ENCODE measurements at regions not wholly inside any gene's neighbourhood (a gene's known extent, or its start where the extent isn't known, plus 50 kb on each side); places are given as distances from the start of the nearest gene placed in this dataset.
"Not testable (repeated sequence)": the region's sequence is repeated elsewhere in the genome, so short reads cannot be mapped to it uniquely, and the experiment has no call there.

DNA sequence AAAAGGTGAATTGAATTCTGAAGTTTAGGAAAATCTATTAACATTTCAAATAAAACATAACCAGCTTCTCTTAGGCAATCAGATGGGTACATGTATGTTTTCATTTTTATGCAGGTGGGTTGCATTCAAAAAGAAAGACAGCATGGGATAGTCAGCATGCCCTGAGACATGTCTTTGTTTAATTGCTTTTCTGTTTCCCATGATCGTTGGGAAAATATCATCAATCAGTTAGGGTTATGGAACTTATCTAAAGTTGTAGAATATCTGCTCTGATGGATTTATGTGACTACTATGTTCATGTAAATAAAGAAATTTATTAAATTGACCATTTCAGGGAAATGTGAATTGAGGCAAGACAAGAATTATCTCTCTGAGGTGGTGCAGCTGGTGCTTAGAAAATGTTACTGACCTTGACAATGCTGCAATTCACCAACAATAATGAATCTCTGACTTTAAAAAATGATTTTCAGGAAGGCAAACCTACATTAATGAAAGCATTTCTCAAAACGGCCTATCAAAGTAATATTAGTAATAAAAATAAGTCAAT, 112.7 kb downstream of the RFPL4B start:
- no peak for DNase-seq (ENCODE audit: low read depth)

GRCh38 chr6:112464901-112465665, 118.0 kb downstream of the RFPL4B start:
- DNase-seq (ENCODE audit: low read depth): no peak

DNA sequence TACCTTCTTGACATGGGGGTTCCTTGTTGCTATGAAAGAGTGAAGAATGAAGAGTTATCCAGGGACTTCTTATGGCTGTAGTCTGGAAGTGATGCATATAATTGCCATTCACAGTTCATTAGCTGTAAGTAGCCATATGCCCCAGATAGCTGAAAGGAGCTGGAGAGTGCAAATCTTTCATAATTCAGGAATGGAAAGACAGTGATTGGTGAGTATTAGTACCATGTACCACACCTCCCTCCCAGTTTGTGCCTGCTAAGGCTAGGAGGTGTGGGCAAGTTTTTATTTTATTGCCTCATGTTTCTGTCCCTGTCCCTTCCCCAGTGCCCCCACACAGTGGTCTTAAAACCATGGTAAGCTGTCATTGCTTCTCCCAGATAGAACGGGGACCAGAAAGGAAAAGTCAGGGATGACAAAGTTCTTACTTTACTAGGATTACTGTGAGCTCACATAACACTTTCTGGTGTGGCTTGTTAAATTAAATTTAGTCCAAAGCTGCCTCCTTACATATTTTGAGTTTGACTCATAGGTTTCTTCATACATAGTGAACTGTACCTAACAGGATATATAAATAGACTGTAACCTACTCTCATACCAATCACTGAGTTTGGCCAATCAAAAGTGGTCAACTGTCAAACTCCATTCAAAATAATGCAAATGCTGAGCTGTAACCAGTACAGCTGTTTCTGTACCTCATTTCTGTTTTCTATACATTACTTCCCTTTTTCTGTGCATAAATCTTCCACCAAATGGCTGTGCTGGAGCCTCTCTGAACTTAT, 119.4 kb downstream of the RFPL4B start:
- no peak for DNase-seq (ENCODE audit: low read depth)

DNA sequence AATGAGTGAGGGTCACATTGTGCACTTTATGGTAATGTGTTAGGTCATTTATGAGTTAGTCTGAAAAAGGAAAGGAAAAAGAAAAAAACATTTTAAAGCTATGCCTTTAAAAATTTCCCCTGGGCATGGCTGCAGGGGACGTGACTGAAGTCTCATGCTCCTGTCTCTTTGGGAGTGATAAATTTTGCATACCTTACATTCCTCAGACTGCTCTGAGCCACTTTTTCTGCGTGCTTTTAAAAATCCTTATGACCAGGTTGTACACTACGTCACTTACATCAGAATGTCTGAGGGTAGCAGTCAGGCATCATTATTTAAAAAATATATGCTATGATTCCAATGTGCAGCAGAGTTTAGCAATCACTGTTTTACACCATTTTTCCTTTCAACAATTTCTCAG, 121.2 kb downstream of the RFPL4B start:
- DNase-seq (ENCODE audit: low read depth): no peak

DNA sequence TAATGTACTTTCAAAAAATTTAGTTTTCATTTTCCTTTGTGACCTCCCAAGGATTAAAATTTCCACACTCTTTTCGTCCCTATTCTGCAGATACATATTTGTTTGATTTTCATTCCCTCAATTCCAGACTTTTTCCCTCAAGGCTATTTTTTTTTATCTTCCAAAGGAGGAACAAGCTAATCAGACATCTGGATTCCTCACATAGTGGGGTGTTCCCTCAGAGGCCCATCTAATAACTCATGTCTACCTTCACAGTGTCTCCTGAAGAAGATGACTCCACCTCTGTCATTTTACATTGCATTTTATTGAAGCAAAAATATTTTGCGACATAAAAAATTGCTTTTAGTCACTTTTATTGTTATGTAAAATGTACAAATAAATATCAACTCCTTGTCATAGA, 122.2 kb downstream of the RFPL4B start:
- DNase-seq (ENCODE audit: low read depth): no peak

- DNase-seq (ENCODE audit: low read depth): no peak
Measured at GRCh38 chr6:112470376-112470775, 123.2 kb downstream of the RFPL4B start.

DNA sequence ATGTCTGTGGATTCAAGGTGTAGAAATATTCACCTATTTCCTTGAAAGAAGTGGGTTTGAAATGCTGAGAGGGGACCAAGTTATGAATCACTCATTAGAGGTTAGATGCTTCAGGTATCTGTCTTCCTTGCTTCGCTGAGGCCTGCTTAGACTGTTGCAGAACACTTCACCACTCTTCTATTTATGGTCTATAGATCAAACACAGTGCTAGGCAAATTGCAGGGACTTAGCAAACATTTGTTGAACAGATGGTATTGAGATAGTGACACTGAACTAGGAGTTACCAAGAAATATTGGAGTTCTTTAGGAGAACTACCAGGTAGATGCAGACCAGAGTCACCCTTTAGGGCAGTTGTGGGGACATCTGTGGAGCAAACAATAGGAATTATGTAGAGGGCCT, 123.8 kb downstream of the RFPL4B start:
- no peak for DNase-seq (ENCODE audit: low read depth)

- DNase-seq (ENCODE audit: low read depth): no peak
Measured at GRCh38 chr6:112475083-112475482, 128.0 kb downstream of the RFPL4B start.

- no peak for DNase-seq (ENCODE audit: low read depth)
Measured at GRCh38 chr6:112477125-112477524, 130.0 kb downstream of the RFPL4B start.

- DNase-seq (ENCODE audit: low read depth): no peak
Measured at GRCh38 chr6:112478036-112478435, 130.9 kb downstream of the RFPL4B start.

- DNase-seq (ENCODE audit: low read depth): not testable (repeated sequence)
Measured at GRCh38 chr6:112479975-112480374, 132.8 kb downstream of the RFPL4B start.

- DNase-seq (ENCODE audit: low read depth): no peak
Measured at GRCh38 chr6:112480553-112480952, 133.4 kb downstream of the RFPL4B start.

DNA sequence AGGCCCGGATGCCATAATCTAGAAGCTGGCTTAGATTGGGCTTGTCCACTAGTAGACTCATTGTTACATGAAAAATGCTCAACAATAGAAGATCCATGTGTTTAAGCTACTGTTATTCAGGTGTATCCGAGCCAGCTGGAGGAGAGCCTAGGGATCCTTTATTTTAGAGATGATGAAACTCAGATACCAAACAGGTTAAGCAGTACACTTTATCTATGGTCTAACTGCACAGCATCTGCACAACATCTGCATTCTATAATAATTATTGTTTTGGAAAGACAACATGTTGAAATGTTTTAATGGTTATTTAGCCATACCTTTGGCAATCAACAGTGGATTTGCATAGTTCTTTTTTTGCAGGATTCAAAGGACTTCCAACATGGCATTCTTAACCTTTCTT, 134.1 kb downstream of the RFPL4B start:
- DNase-seq (ENCODE audit: low read depth): no peak

DNA sequence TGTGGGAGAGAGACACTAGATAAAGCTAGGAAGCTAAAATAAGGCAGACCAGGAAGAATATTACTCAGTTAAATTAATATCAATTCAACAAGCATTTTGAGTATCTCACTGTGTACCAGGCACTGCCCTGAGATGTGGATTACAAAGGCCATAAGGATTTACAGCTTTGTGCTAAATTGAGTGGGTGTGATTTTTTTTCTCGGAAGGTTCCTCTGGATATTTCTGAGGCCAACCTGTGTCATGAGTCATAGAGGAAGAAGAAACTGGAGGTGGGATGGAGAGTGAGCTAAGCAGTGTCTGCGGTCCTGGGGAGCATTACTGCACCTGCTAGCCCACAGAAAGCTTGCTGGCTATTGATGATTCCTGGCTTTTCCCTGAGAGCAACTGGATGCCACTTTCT, 135.2 kb downstream of the RFPL4B start:
- DNase-seq (ENCODE audit: low read depth): no peak

GRCh38 chr6:112485120-112485826, 138.1 kb downstream of the RFPL4B start:
- DNase-seq (ENCODE audit: low read depth): no peak

DNA sequence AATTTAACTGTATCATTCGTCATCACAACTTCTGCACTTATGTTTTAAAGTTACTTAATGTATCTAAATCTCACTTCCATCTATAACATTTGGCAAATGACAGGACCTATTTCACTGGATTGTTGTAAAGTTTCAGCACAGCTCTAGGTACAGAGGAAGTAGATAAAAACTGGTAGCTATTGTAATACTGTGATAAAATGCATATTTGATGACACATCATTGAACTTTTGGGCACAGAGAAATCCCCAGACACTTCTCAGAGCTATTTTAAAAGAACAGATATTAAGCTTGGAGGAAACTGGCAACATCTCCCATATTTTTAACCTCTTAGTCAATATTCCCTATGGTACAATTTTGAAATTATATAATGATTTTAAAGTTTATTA, 138.7 kb downstream of the RFPL4B start:
- no peak for DNase-seq (ENCODE audit: low read depth)

GRCh38 chr6:112486454-112486853, 139.3 kb downstream of the RFPL4B start:
- DNase-seq (ENCODE audit: low read depth): no peak

GRCh38 chr6:112488238-112488637, 141.1 kb downstream of the RFPL4B start:
- no peak for DNase-seq (ENCODE audit: low read depth)

GRCh38 chr6:112501705-112502104, 154.6 kb downstream of the RFPL4B start:
- no peak for DNase-seq (ENCODE audit: low read depth)

GRCh38 chr6:112502351-112503090, 155.4 kb downstream of the RFPL4B start:
- DNase-seq (ENCODE audit: low read depth): no peak

DNA sequence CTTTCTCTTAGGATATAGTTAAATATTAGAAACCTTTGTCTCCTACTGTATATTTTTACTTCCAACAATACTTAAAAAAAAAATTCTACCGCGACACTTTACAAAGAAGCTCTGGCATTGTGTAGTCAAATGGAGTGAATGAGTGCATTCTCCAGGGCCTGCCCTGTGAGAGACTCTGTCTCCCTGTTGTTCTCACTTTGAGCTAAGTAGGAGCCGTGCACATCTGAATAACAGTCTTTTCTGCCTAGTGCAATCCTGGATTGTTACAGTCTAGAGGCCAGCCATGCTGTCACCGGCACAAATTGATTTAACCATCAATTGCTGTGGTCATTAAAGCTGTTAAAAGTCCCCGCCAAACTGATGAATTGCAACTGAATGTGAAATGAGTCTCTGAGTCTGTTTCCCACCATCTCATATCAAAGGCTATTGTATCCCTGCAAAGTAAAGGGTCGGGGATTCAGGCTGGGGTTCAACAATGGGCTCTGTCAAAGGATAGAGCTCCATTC, 156.0 kb downstream of the RFPL4B start:
- no peak for DNase-seq (ENCODE audit: low read depth)

- no peak for DNase-seq (ENCODE audit: low read depth)
Measured at GRCh38 chr6:112504621-112505020, 157.5 kb downstream of the RFPL4B start.
